A673 (cell line): ENCODE measurements at regions not wholly inside any gene's neighbourhood (a gene's known extent, or its start where the extent isn't known, plus 50 kb on each side); places are given as distances from the start of the nearest gene placed in this dataset.

ENCODE experiments used
- EZH2 ChIP-seq: fragments of 200-600 bp; sonication (generic); IDR thresholded peaks from 2 replicates; pipeline ENCODE4 v1.6.1; 2017; ENCODE audit warnings: borderline replicate concordance, low read depth, mild to moderate bottlenecking, mixed read lengths, antibody characterized with exemption, low read length; ENCODE audit not compliant: poor library complexity, severe bottlenecking
- TF ChIP-seq, protein P1 (sequence below): fragments of 300-800, 200-600 bp; sonication (generic); conservative IDR thresholded peaks from 2 replicates; pipeline ENCODE4 v1.5.1; 2017; ENCODE audit warnings: low read depth, mild to moderate bottlenecking, antibody characterized with exemption, low read length, moderate library complexity, mixed read lengths

GRCh38 chr6:44503471-44503870, 116.0 kb downstream of the CDC5L start:
- TF ChIP-seq EZH2: no peak
- TF ChIP-seq, protein P1, sequence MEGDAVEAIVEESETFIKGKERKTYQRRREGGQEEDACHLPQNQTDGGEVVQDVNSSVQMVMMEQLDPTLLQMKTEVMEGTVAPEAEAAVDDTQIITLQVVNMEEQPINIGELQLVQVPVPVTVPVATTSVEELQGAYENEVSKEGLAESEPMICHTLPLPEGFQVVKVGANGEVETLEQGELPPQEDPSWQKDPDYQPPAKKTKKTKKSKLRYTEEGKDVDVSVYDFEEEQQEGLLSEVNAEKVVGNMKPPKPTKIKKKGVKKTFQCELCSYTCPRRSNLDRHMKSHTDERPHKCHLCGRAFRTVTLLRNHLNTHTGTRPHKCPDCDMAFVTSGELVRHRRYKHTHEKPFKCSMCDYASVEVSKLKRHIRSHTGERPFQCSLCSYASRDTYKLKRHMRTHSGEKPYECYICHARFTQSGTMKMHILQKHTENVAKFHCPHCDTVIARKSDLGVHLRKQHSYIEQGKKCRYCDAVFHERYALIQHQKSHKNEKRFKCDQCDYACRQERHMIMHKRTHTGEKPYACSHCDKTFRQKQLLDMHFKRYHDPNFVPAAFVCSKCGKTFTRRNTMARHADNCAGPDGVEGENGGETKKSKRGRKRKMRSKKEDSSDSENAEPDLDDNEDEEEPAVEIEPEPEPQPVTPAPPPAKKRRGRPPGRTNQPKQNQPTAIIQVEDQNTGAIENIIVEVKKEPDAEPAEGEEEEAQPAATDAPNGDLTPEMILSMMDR: no peak
